Brain microvascular endothelial cell (primary cell): ENCODE measurements at regions not wholly inside any gene's neighbourhood (a gene's known extent, or its start where the extent isn't known, plus 50 kb on each side); places are given as distances from the start of the nearest gene placed in this dataset.

Experiments
- DNase-seq: peaks from one replicate; pipeline ENCODE4 v3.0.0-alpha.2; 2020
- H3K27ac ChIP-seq: fragments of 250-450 bp; sonication (Bioruptor Pico); 2 replicates; pipeline ENCODE4 v1.5.1; 2020; ENCODE audit warnings: mild to moderate bottlenecking, moderate library complexity
- H3K27me3 ChIP-seq: fragments of 250-450 bp; sonication (Bioruptor Pico); replicated peaks from 2 replicates; pipeline ENCODE4 v1.5.1; 2020; ENCODE audit warnings: mild to moderate bottlenecking
- H3K36me3 ChIP-seq: fragments of 250-450 bp; sonication (Bioruptor Pico); replicated peaks from 2 replicates; pipeline ENCODE4 v1.5.1; 2020; ENCODE audit warnings: mild to moderate bottlenecking
- H3K4me3 ChIP-seq: 2 replicates; pipeline ENCODE4 v1.5.1; 2011; ENCODE audit warnings: low read depth, mild to moderate bottlenecking, control low read depth, low read length, moderate library complexity
- CTCF ChIP-seq: IDR thresholded peaks from 2 replicates; pipeline ENCODE4 v1.5.1; 2011; ENCODE audit warnings: low read depth, mild to moderate bottlenecking, moderate library complexity, low read length, control low read depth, inconsistent platforms; ENCODE audit errors: missing control alignments
- in situ Hi-C: cut with HindIII; loops from 2 replicates; pipeline ENCODE4 v1.10.0; 2017; ENCODE audit warnings: low sequenced_read_pairs, low pct_ligation_motif_present

- no peaks in the 10 kb centered on the region for H3K27me3 ChIP-seq
- H3K36me3 ChIP-seq, result no peaks in the 10 kb centered on the region
- DNase-seq, result no peak
- TF ChIP-seq CTCF, result no peak
- H3K27ac ChIP-seq, result no peak overlapping the region
- H3K4me3 ChIP-seq, result no peak overlapping the region
- in situ Hi-C loops, result no loop called here
Observed at GRCh38 chr2:6052649-6053048, 360.5 kb downstream of the SOX11 start.

GRCh38 chr2:6053743-6054142 lies 361.6 kb downstream of the SOX11 start:
- DNase-seq, result no peak
- no peak for TF ChIP-seq CTCF
- Histone ChIP-seq H3K36me3 (no peaks in the 10 kb centered on the region), H3K27me3 (no peaks in the 10 kb centered on the region), H3K27ac (no peak overlapping the region), H3K4me3 (no peak overlapping the region)
- in situ Hi-C loops, result no loop called here

GRCh38 chr2:6054161-6054671 lies 362.0 kb downstream of the SOX11 start:
- Histone ChIP-seq H3K27ac (no peak overlapping the region), H3K36me3 (no peaks in the 10 kb centered on the region), H3K27me3 (no peaks in the 10 kb centered on the region), H3K4me3 (no peak overlapping the region)
- in situ Hi-C loops, result no loop called here
- no peak for DNase-seq
- no peak for TF ChIP-seq CTCF

- DNase-seq, result no peak
- Histone ChIP-seq H3K36me3 (no peaks in the 10 kb centered on the region), H3K27ac (no peak overlapping the region), H3K27me3 (no peaks in the 10 kb centered on the region), H3K4me3 (no peak overlapping the region)
- TF ChIP-seq CTCF, result no peak
- in situ Hi-C loops, result no loop called here
Observed at GRCh38 chr2:6060992-6061663, 368.9 kb downstream of the SOX11 start.

- no peak overlapping the region for H3K27ac ChIP-seq
- DNase-seq, result no peak
- H3K36me3 ChIP-seq, result no peaks in the 10 kb centered on the region
- no peak overlapping the region for H3K4me3 ChIP-seq
- TF ChIP-seq CTCF, result no peak
- in situ Hi-C loops, result no loop called here
- no peaks in the 10 kb centered on the region for H3K27me3 ChIP-seq
Observed at GRCh38 chr2:6064757-6065156, 372.6 kb downstream of the SOX11 start.

GRCh38 chr2:6065703-6066102 lies 373.5 kb downstream of the SOX11 start:
- Histone ChIP-seq H3K27me3 (no peaks in the 10 kb centered on the region), H3K27ac (no peak overlapping the region), H3K36me3 (no peaks in the 10 kb centered on the region), H3K4me3 (no peak overlapping the region)
- DNase-seq, result no peak
- in situ Hi-C loops, result no loop called here
- TF ChIP-seq CTCF, result no peak
